ENCODE measurements at regions not wholly inside any gene's neighbourhood (a gene's known extent, or its start where the extent isn't known, plus 50 kb on each side); places are given as distances from the start of the nearest gene placed in this dataset.

GRCh38 chr4:71138007-71138615 lies 144.7 kb downstream of the DCK start:
- Histone ChIP-seq H3K36me3 (no peaks in the 10 kb centered on the region), H3K27ac (no peak overlapping the region), H3K4me3 (no peak overlapping the region), H3K9me3 (no peaks in the 10 kb centered on the region), H3K4me1 (no peaks in the 10 kb centered on the region), H3K27me3 (no peaks in the 10 kb centered on the region)
- intact Hi-C loops (cut with DNase I): no loop called here
- ATAC-seq (no peak), DNase-seq (no peak)
- 60 to 78% (median 77%) methylated on average over 4 of the region's 4 CpGs for whole genome bisulfite sequencing, 4 donors
- TF ChIP-seq CTCF (IDR thresholded peaks at IDR 0.05) (no peak), POLR2A (IDR thresholded peaks at IDR 0.05) (no peak)

- no peak overlapping the region for H3K27ac ChIP-seq
- intact Hi-C loops (cut with DNase I): no loop called here
- H3K9me3 ChIP-seq: no peaks in the 10 kb centered on the region
- ATAC-seq (no peak), DNase-seq (no peak)
- no peaks in the 10 kb centered on the region for H3K36me3 ChIP-seq
- H3K4me1 ChIP-seq: no peaks in the 10 kb centered on the region
- H3K4me3 ChIP-seq: no peak overlapping the region
- TF ChIP-seq CTCF (IDR thresholded peaks at IDR 0.05) (no peak), POLR2A (IDR thresholded peaks at IDR 0.05) (no peak)
- WGBS, 4 donors: 44 to 55% (median 51%) methylated on average over 2 of the region's 2 CpGs
- H3K27me3 ChIP-seq: no peaks in the 10 kb centered on the region
Observed at GRCh38 chr4:71140563-71140962, 147.1 kb downstream of the DCK start.

GRCh38 chr4:71141125-71141524 lies 147.7 kb downstream of the DCK start:
- intact Hi-C loops (cut with DNase I): no loop called here
- WGBS, 4 donors: 57 to 77% (median 71%) methylated on average over 1 of the region's 1 CpG
- Histone ChIP-seq H3K36me3 (no peaks in the 10 kb centered on the region), H3K4me3 (no peak overlapping the region), H3K4me1 (no peaks in the 10 kb centered on the region), H3K27me3 (no peaks in the 10 kb centered on the region), H3K27ac (no peak overlapping the region), H3K9me3 (no peaks in the 10 kb centered on the region)
- DNase-seq (no peak), ATAC-seq (no peak)
- no peak for TF ChIP-seq POLR2A (IDR thresholded peaks at IDR 0.05)
- no peak for TF ChIP-seq CTCF (IDR thresholded peaks at IDR 0.05)

GRCh38 chr4:71147261-71147660 lies 153.8 kb downstream of the DCK start:
- no peak for TF ChIP-seq CTCF (IDR thresholded peaks at IDR 0.05)
- TF ChIP-seq POLR2A (IDR thresholded peaks at IDR 0.05): no peak
- H3K27ac ChIP-seq: no peak overlapping the region
- ATAC-seq (no peak), DNase-seq (no peak)
- no peaks in the 10 kb centered on the region for H3K27me3 ChIP-seq
- H3K4me3 ChIP-seq: no peak overlapping the region
- H3K9me3 ChIP-seq: peaks cover 0 to 4% (median 0%) of the 10 kb centered on the region in 12 donors
- no peaks in the 10 kb centered on the region for H3K4me1 ChIP-seq
- intact Hi-C loops (cut with DNase I): no loop called here
- H3K36me3 ChIP-seq: no peaks in the 10 kb centered on the region
